NCI-H1092 treated with DMSO at 0.1 percent for 48 hours (cell line): ENCODE measurements at regions not wholly inside any gene's neighbourhood (a gene's known extent, or its start where the extent isn't known, plus 50 kb on each side); places are given as distances from the start of the nearest gene placed in this dataset.

Experiments
- DNase-seq: peaks from one replicate; lab custom pipeline; 2025; lab: John Stamatoyannopoulos, UW

GRCh38 chr2:21395366-21395765, 271.6 kb downstream of the TDRD15 start:
- DNase-seq = no peak

- DNase-seq = no peak
Measured at GRCh38 chr2:21396252-21396651, 272.5 kb downstream of the TDRD15 start.

- no peak for DNase-seq
Measured at GRCh38 chr2:21401022-21401698, 277.4 kb downstream of the TDRD15 start.

GRCh38 chr2:21404137-21404536, 280.4 kb downstream of the TDRD15 start:
- DNase-seq = no peak

- DNase-seq = no peak
Measured at GRCh38 chr2:21404827-21405625, 281.3 kb downstream of the TDRD15 start.

GRCh38 chr2:21406386-21406785, 282.6 kb downstream of the TDRD15 start:
- no peak for DNase-seq

- DNase-seq = no peak
Measured at GRCh38 chr2:21406911-21407310, 283.1 kb downstream of the TDRD15 start.

GRCh38 chr2:21407851-21408250, 284.1 kb downstream of the TDRD15 start:
- no peak for DNase-seq

- no peak for DNase-seq
Measured at GRCh38 chr2:21411741-21412140, 288.0 kb downstream of the TDRD15 start.

GRCh38 chr2:21412944-21413443, 289.2 kb downstream of the TDRD15 start:
- no peak for DNase-seq

GRCh38 chr2:21415234-21415633, 291.5 kb downstream of the TDRD15 start:
- DNase-seq = no peak

GRCh38 chr2:21416226-21416625, 292.5 kb downstream of the TDRD15 start:
- no peak for DNase-seq

- DNase-seq = no peak
Measured at GRCh38 chr2:21418456-21418855, 294.7 kb downstream of the TDRD15 start.

- DNase-seq = no peak
Measured at GRCh38 chr2:21420553-21421335, 297.0 kb downstream of the TDRD15 start.

GRCh38 chr2:21422050-21422449, 298.3 kb downstream of the TDRD15 start:
- no peak for DNase-seq

- no peak for DNase-seq
Measured at GRCh38 chr2:21422724-21423522, 299.2 kb downstream of the TDRD15 start.

- DNase-seq = no peak
Measured at GRCh38 chr2:21423854-21424253, 300.1 kb downstream of the TDRD15 start.

GRCh38 chr2:21424375-21424774, 300.6 kb downstream of the TDRD15 start:
- no peak for DNase-seq

- DNase-seq = no peak
Measured at GRCh38 chr2:21427606-21428005, 303.8 kb downstream of the TDRD15 start.

- no peak for DNase-seq
Measured at GRCh38 chr2:21428754-21429153, 305.0 kb downstream of the TDRD15 start.

GRCh38 chr2:21429747-21430146, 306.0 kb downstream of the TDRD15 start:
- no peak for DNase-seq

- no peak for DNase-seq
Measured at GRCh38 chr2:21431078-21431477, 307.3 kb downstream of the TDRD15 start.
